ENCODE measurements at regions not wholly inside any gene's neighbourhood (a gene's known extent, or its start where the extent isn't known, plus 50 kb on each side); places are given as distances from the start of the nearest gene placed in this dataset.
"Not testable (repeated sequence)": the region's sequence is repeated elsewhere in the genome, so short reads cannot be mapped to it uniquely, and the experiment has no call there.

DNA sequence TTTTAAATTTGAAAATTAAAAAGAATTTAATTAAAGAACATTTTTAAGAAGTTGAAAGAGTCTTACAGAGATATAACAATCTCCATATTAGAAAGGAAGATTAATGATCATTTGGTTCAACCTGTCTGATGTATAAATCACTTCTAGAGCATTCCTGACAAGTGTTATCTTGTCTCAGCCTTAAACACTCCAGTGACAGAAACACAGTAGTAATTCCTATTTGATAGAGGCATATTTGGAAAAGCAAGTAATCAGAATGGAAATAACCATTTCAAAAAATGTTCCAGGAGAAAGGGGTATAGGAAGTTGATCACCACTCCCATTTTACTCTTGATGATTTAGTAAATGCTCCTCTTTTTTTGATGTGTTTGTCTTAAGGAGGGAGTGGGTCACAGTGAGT lies 213.1 kb upstream of the FAM3C start:
- Histone ChIP-seq H4K20me1 (ENCODE audit: insufficient read depth, low read length, poor library complexity, severe bottlenecking) (no peaks in the 10 kb centered on the region), H3K79me2 (ENCODE audit: insufficient read depth, low read length) (no peaks in the 10 kb centered on the region), H3K4me2 (ENCODE audit: low read depth, low read length, poor library complexity, severe bottlenecking) (no peak overlapping the region), H3K4me3 (ENCODE audit: low read length, poor library complexity, severe bottlenecking) (no peak overlapping the region), H3K36me3 (ENCODE audit: insufficient read depth, low read length) (no peaks in the 10 kb centered on the region), H3K9me2 (replicated peaks; ENCODE audit: low read depth, low read length) (no peaks in the 10 kb centered on the region), H2AFZ (ENCODE audit: low read length) (no peak overlapping the region), H3K9ac (ENCODE audit: low read depth, low read length, poor library complexity, severe bottlenecking) (no peak overlapping the region), H3K4me1 (ENCODE audit: insufficient read depth, low read length, poor library complexity, severe bottlenecking) (no peaks in the 10 kb centered on the region), H3K9me3 (ENCODE audit: insufficient read depth, low read depth, low read length) (no peaks in the 10 kb centered on the region; the same call in 1 of the 2 replicates), H3F3A (ENCODE audit: low read depth) (no peaks in the 10 kb centered on the region), H3K27me3 (ENCODE audit: insufficient read depth, low read length, poor library complexity, severe bottlenecking) (no peaks in the 10 kb centered on the region)
- TF ChIP-seq EZH2phosphoT487 (IDR thresholded peaks at IDR 0.05; ENCODE audit: borderline replicate concordance), result no peak
- no peak for TF ChIP-seq CTCF (conservative IDR thresholded peaks at IDR 0.05; ENCODE audit: low read length)

DNA sequence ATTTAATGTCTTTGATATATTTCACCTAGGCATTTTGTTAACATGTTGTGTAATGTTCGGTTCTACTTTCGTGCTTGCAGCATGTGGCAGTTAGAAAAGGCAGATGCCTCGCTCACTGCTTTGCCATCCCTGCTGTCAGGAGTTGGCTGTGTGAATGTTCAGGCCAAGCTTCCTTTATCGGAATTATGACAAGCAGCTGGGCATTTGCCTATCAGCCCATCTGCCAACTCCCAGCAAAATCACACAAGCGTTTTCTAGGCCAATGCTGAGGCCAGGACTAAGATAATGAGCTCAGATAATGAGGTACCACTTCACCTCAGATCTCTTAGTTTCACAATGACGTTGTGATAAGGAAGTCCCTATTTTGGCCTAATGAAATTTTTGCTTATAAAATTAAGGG lies 212.7 kb upstream of the FAM3C start:
- Histone ChIP-seq H3K4me1 (ENCODE audit: insufficient read depth, low read length, poor library complexity, severe bottlenecking) (no peaks in the 10 kb centered on the region), H3K9me3 (ENCODE audit: insufficient read depth, low read depth, low read length) (no peaks in the 10 kb centered on the region; the same call in 1 of the 2 replicates), H3K9ac (ENCODE audit: low read depth, low read length, poor library complexity, severe bottlenecking) (no peak overlapping the region), H3F3A (ENCODE audit: low read depth) (no peaks in the 10 kb centered on the region), H3K9me2 (replicated peaks; ENCODE audit: low read depth, low read length) (no peaks in the 10 kb centered on the region), H2AFZ (ENCODE audit: low read length) (no peak overlapping the region), H3K79me2 (ENCODE audit: insufficient read depth, low read length) (no peaks in the 10 kb centered on the region), H3K36me3 (ENCODE audit: insufficient read depth, low read length) (no peaks in the 10 kb centered on the region), H3K4me3 (ENCODE audit: low read length, poor library complexity, severe bottlenecking) (no peak overlapping the region), H3K4me2 (ENCODE audit: low read depth, low read length, poor library complexity, severe bottlenecking) (no peak overlapping the region), H3K27me3 (ENCODE audit: insufficient read depth, low read length, poor library complexity, severe bottlenecking) (no peaks in the 10 kb centered on the region), H4K20me1 (ENCODE audit: insufficient read depth, low read length, poor library complexity, severe bottlenecking) (no peaks in the 10 kb centered on the region)
- TF ChIP-seq CTCF (conservative IDR thresholded peaks at IDR 0.05; ENCODE audit: low read length), result no peak
- no peak for TF ChIP-seq EZH2phosphoT487 (IDR thresholded peaks at IDR 0.05; ENCODE audit: borderline replicate concordance)

GRCh38 chr7:121608183-121608582 lies 212.1 kb upstream of the FAM3C start:
- H3K4me1 ChIP-seq (ENCODE audit: insufficient read depth, low read length, poor library complexity, severe bottlenecking); H3K36me3 ChIP-seq (ENCODE audit: insufficient read depth, low read length); H3K9me2 ChIP-seq (replicated peaks; ENCODE audit: low read depth, low read length); H3K9me3 ChIP-seq (ENCODE audit: insufficient read depth, low read depth, low read length); H3K4me2 ChIP-seq (ENCODE audit: low read depth, low read length, poor library complexity, severe bottlenecking); H4K20me1 ChIP-seq (ENCODE audit: insufficient read depth, low read length, poor library complexity, severe bottlenecking); H2AFZ ChIP-seq (ENCODE audit: low read length); H3K79me2 ChIP-seq (ENCODE audit: insufficient read depth, low read length); H3K9ac ChIP-seq (ENCODE audit: low read depth, low read length, poor library complexity, severe bottlenecking); H3F3A ChIP-seq (ENCODE audit: low read depth); H3K4me3 ChIP-seq (ENCODE audit: low read length, poor library complexity, severe bottlenecking); H3K27me3 ChIP-seq (ENCODE audit: insufficient read depth, low read length, poor library complexity, severe bottlenecking): not testable (repeated sequence)

DNA sequence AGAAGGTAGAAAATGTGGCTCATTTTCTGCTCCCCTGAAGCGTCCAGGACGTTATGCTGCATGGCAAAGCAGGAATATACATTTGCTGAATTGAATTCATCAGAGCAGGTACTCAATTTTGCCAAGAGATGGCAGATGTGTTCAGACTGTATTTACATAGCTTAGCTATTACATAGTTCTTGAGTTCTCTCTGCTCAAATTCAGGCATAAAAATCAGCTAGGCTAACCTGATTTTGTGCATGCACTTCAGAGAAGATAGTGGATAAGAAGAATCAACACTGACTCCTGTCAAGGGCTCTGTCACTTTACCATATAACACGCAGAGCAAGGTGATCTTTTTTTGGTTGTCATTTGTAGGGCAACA lies 209.2 kb upstream of the FAM3C start:
- TF ChIP-seq CTCF (conservative IDR thresholded peaks at IDR 0.05; ENCODE audit: low read length) (no peak), EZH2phosphoT487 (IDR thresholded peaks at IDR 0.05; ENCODE audit: borderline replicate concordance) (no peak)
- H3K9ac ChIP-seq (ENCODE audit: low read depth, low read length, poor library complexity, severe bottlenecking), result no peak overlapping the region
- no peaks in the 10 kb centered on the region for H3K4me1 ChIP-seq (ENCODE audit: insufficient read depth, low read length, poor library complexity, severe bottlenecking)
- no peaks in the 10 kb centered on the region for H3K27me3 ChIP-seq (ENCODE audit: insufficient read depth, low read length, poor library complexity, severe bottlenecking)
- H3F3A ChIP-seq (ENCODE audit: low read depth), result no peaks in the 10 kb centered on the region
- no peak overlapping the region for H3K4me2 ChIP-seq (ENCODE audit: low read depth, low read length, poor library complexity, severe bottlenecking)
- H3K9me2 ChIP-seq (replicated peaks; ENCODE audit: low read depth, low read length), result no peaks in the 10 kb centered on the region
- no peak overlapping the region; the same call in 1 of the 2 replicates for H2AFZ ChIP-seq (ENCODE audit: low read length)
- no peak overlapping the region for H3K4me3 ChIP-seq (ENCODE audit: low read length, poor library complexity, severe bottlenecking)
- no peaks in the 10 kb centered on the region for H3K79me2 ChIP-seq (ENCODE audit: insufficient read depth, low read length)
- no peaks in the 10 kb centered on the region for H3K36me3 ChIP-seq (ENCODE audit: insufficient read depth, low read length)
- no peaks in the 10 kb centered on the region; the same call in 1 of the 2 replicates for H3K9me3 ChIP-seq (ENCODE audit: insufficient read depth, low read depth, low read length)
- H4K20me1 ChIP-seq (ENCODE audit: insufficient read depth, low read length, poor library complexity, severe bottlenecking), result no peaks in the 10 kb centered on the region

Data from Loucy (cell line).